ENCODE measurements at regions not wholly inside any gene's neighbourhood (a gene's known extent, or its start where the extent isn't known, plus 50 kb on each side); places are given as distances from the start of the nearest gene placed in this dataset.

- H3K4me3 ChIP-seq (replicated peaks in 1 of 2; ENCODE audit: low read depth in 1 of 2, low read length in 2 of 2) = no peak overlapping the region
- no peaks in the 10 kb centered on the region for H3K79me2 ChIP-seq (ENCODE audit: insufficient read depth, low read length)
- H3K9me2 ChIP-seq (ENCODE audit: insufficient read depth) = no peaks in the 10 kb centered on the region
- intact Hi-C loops (cut with micrococcal nuclease) = no loop called here
- no peak overlapping the region for H2AFZ ChIP-seq (ENCODE audit: low read depth, low read length, poor library complexity, severe bottlenecking)
- no peak overlapping the region for H3K27ac ChIP-seq (ENCODE audit: low read depth, low read length)
- no peaks in the 10 kb centered on the region for H4K20me1 ChIP-seq (ENCODE audit: insufficient read depth)
- RAD21 ChIA-PET (ENCODE audit: low non-redundant PET in 1 of 2, low total read pairs in 2 of 2, uncharacterized antibody in 2 of 2, unreplicated experiment in 2 of 2) = no interaction called here
- H3K9ac ChIP-seq (ENCODE audit: low read length) = no peak overlapping the region
- POLR2A ChIA-PET = no interaction called here
- CTCF ChIA-PET = no interaction called here
- no peak overlapping the region for H3K4me2 ChIP-seq (ENCODE audit: low read length)
- H3K27me3 ChIP-seq (ENCODE audit: insufficient read depth, low read length) = no peaks in the 10 kb centered on the region
- H3K4me1 ChIP-seq (ENCODE audit: control insufficient read depth in 1 of 2, insufficient read depth in 2 of 2, low read length in 2 of 2) = peaks cover 0 to 7% of the 10 kb centered on the region in 2 experiments; a peak in 2 of 4 replicates
- H3K36me3 ChIP-seq (ENCODE audit: control insufficient read depth in 1 of 2, insufficient read depth in 2 of 2, low read length in 2 of 2) = no peaks in the 10 kb centered on the region
- DNase-seq (ENCODE audit: low read depth, low spot score) (no peak), ATAC-seq (no peak)
- BruUV-seq (replicated peaks) = no TSS peak
- no peaks in the 10 kb centered on the region for H3K9me3 ChIP-seq (ENCODE audit: control insufficient read depth in 1 of 2, insufficient read depth in 1 of 2, low read depth in 1 of 2, low read length in 2 of 2)
- no peak for TF ChIP-seq ATF3 (IDR thresholded peaks at IDR 0.05)
- no peak for TF ChIP-seq FOSL1 (IDR thresholded peaks at IDR 0.05; ENCODE audit: low read depth)
- no peak for TF ChIP-seq RAD21 (IDR thresholded peaks at IDR 0.05; ENCODE audit: low read depth)
Measured at GRCh38 chr6:14888575-14889000, 357.3 kb upstream of the JARID2 start.

- Histone ChIP-seq H3K79me2 (ENCODE audit: insufficient read depth, low read length) (no peaks in the 10 kb centered on the region), H3K27ac (ENCODE audit: low read depth, low read length) (no peak overlapping the region), H3K4me3 (replicated peaks in 1 of 2; ENCODE audit: low read depth in 1 of 2, low read length in 2 of 2) (no peak overlapping the region), H3K36me3 (ENCODE audit: control insufficient read depth in 1 of 2, insufficient read depth in 2 of 2, low read length in 2 of 2) (no peaks in the 10 kb centered on the region), H2AFZ (ENCODE audit: low read depth, low read length, poor library complexity, severe bottlenecking) (no peak overlapping the region), H3K9me2 (ENCODE audit: insufficient read depth) (no peaks in the 10 kb centered on the region), H3K9me3 (ENCODE audit: control insufficient read depth in 1 of 2, insufficient read depth in 1 of 2, low read depth in 1 of 2, low read length in 2 of 2) (no peaks in the 10 kb centered on the region), H3K4me1 (ENCODE audit: control insufficient read depth in 1 of 2, insufficient read depth in 2 of 2, low read length in 2 of 2) (peaks cover 0 to 1% of the 10 kb centered on the region in 2 experiments; a peak in 1 of 4 replicates), H3K4me2 (ENCODE audit: low read length) (no peak overlapping the region), H3K27me3 (ENCODE audit: insufficient read depth, low read length) (no peaks in the 10 kb centered on the region), H4K20me1 (ENCODE audit: insufficient read depth) (no peaks in the 10 kb centered on the region), H3K9ac (ENCODE audit: low read length) (no peak overlapping the region)
- CTCF ChIA-PET = no interaction called here
- no TSS peak for BruUV-seq (replicated peaks)
- intact Hi-C loops (cut with micrococcal nuclease) = no loop called here
- DNase-seq (ENCODE audit: low read depth, low spot score) (no peak), ATAC-seq (no peak)
- POLR2A ChIA-PET = no interaction called here
- TF ChIP-seq REST (IDR thresholded peaks at IDR 0.05; ENCODE audit: low read depth) (no peak), TCF7L2 (IDR thresholded peaks at IDR 0.05; ENCODE audit: borderline replicate concordance, extremely low read depth, insufficient read depth, insufficient read length) (no peak), EZH2phosphoT487 (IDR thresholded peaks at IDR 0.05; ENCODE audit: borderline replicate concordance) (no peak), ZBTB33 (IDR thresholded peaks at IDR 0.05; ENCODE audit: extremely low read depth, insufficient replicate concordance, low read length) (no peak), YY1 (IDR thresholded peaks at IDR 0.05; ENCODE audit: extremely low read depth, insufficient replicate concordance, low read depth, low read length) (no peak)
- RAD21 ChIA-PET (ENCODE audit: low non-redundant PET in 1 of 2, low total read pairs in 2 of 2, uncharacterized antibody in 2 of 2, unreplicated experiment in 2 of 2) = no interaction called here
Measured at GRCh38 chr6:14889188-14889587, 356.7 kb upstream of the JARID2 start.

All from HCT116 (cell line).